Breast epithelium (tissue), 3 donors: ENCODE measurements at regions not wholly inside any gene's neighbourhood (a gene's known extent, or its start where the extent isn't known, plus 50 kb on each side); places are given as distances from the start of the nearest gene placed in this dataset.

Experiments
- CTCF ChIP-seq, 3 donors: fragments of 450-650 bp; IDR thresholded peaks; one replicate each; pipeline ENCODE4 v1.5.1; 2016 to 2017; ENCODE audit warnings: antibody characterized with exemption in 3 of 3, mild to moderate bottlenecking in 3 of 3, moderate library complexity in 3 of 3
- POLR2A ChIP-seq: fragments of 450-650 bp; IDR thresholded peaks from one replicate; pipeline ENCODE4 v1.6.1; 2016; ENCODE audit warnings: antibody characterized with exemption, mild to moderate bottlenecking, moderate library complexity

- TF ChIP-seq POLR2A = no peak
- no peak for TF ChIP-seq CTCF (IDR thresholded peaks at IDR 0.05)
Observed at GRCh38 chr20:55360895-55361294, 644.4 kb downstream of the CBLN4 start.
